ENCODE measurements at regions not wholly inside any gene's neighbourhood (a gene's known extent, or its start where the extent isn't known, plus 50 kb on each side); places are given as distances from the start of the nearest gene placed in this dataset.

DNA sequence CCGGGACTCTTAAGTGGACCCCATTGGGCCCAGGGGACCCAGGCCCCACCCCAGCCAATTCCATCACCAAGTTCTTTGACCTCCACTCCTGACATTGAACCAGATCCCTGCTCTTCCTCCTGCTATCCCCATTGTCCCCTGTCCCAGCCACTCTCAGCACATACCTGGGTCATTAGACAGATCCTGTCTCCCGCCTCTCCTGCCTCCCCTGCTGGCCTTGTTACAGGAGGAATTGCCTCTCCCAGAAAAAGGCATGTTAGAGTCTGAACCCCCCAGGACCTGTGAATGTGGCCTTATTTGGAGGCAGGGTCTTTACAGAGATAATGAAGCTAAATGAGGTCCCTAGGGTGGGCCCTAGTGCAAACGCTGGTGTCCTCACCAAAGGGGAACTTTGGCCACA, 301.9 kb downstream of the NPHP4 start:
- BruUV-seq (replicated peaks) = no TSS peak
- Histone ChIP-seq H3K79me2 (ENCODE audit: insufficient read depth, low read length) (no peaks in the 10 kb centered on the region), H3K4me2 (ENCODE audit: low read length) (no peak overlapping the region), H3K9me2 (ENCODE audit: insufficient read depth) (no peaks in the 10 kb centered on the region), H3K9me3 (ENCODE audit: control insufficient read depth in 1 of 2, insufficient read depth in 1 of 2, low read depth in 1 of 2, low read length in 2 of 2) (no peaks in the 10 kb centered on the region), H4K20me1 (ENCODE audit: insufficient read depth) (no peaks in the 10 kb centered on the region), H3K36me3 (ENCODE audit: control insufficient read depth in 1 of 2, insufficient read depth in 2 of 2, low read length in 2 of 2) (no peaks in the 10 kb centered on the region), H3K4me3 (replicated peaks in 1 of 2; ENCODE audit: low read depth in 1 of 2, low read length in 2 of 2) (no peak overlapping the region), H3K4me1 (ENCODE audit: control insufficient read depth in 1 of 2, insufficient read depth in 2 of 2, low read length in 2 of 2) (no peaks in the 10 kb centered on the region), H3K27ac (ENCODE audit: low read depth, low read length) (no peak overlapping the region), H3K27me3 (ENCODE audit: insufficient read depth, low read length) (peaks cover 14% of the 10 kb centered on the region; the same call in 1 of the 2 replicates), H3K9ac (ENCODE audit: low read length) (no peak overlapping the region), H2AFZ (ENCODE audit: low read depth, low read length, poor library complexity, severe bottlenecking) (no peak overlapping the region)
- POLR2A ChIA-PET = no interaction called here
- RAD21 ChIA-PET (ENCODE audit: low non-redundant PET in 1 of 2, low total read pairs in 2 of 2, uncharacterized antibody in 2 of 2, unreplicated experiment in 2 of 2) = no interaction called here
- no peak for TF ChIP-seq EZH2 (IDR thresholded peaks at IDR 0.05)
- TF ChIP-seq ZNF274 (IDR thresholded peaks at IDR 0.05; ENCODE audit: low read depth, low read length) = no peak
- TF ChIP-seq, protein P1, sequence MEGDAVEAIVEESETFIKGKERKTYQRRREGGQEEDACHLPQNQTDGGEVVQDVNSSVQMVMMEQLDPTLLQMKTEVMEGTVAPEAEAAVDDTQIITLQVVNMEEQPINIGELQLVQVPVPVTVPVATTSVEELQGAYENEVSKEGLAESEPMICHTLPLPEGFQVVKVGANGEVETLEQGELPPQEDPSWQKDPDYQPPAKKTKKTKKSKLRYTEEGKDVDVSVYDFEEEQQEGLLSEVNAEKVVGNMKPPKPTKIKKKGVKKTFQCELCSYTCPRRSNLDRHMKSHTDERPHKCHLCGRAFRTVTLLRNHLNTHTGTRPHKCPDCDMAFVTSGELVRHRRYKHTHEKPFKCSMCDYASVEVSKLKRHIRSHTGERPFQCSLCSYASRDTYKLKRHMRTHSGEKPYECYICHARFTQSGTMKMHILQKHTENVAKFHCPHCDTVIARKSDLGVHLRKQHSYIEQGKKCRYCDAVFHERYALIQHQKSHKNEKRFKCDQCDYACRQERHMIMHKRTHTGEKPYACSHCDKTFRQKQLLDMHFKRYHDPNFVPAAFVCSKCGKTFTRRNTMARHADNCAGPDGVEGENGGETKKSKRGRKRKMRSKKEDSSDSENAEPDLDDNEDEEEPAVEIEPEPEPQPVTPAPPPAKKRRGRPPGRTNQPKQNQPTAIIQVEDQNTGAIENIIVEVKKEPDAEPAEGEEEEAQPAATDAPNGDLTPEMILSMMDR (IDR thresholded peaks at IDR 0.05 in 2 of 3, conservative IDR thresholded peaks at IDR 0.05 in 1 of 3; ENCODE audit: borderline replicate concordance in 1 of 3, insufficient read depth in 1 of 3, low read depth in 2 of 3, low read length in 2 of 3) = no peak
- TF ChIP-seq, protein P2, sequence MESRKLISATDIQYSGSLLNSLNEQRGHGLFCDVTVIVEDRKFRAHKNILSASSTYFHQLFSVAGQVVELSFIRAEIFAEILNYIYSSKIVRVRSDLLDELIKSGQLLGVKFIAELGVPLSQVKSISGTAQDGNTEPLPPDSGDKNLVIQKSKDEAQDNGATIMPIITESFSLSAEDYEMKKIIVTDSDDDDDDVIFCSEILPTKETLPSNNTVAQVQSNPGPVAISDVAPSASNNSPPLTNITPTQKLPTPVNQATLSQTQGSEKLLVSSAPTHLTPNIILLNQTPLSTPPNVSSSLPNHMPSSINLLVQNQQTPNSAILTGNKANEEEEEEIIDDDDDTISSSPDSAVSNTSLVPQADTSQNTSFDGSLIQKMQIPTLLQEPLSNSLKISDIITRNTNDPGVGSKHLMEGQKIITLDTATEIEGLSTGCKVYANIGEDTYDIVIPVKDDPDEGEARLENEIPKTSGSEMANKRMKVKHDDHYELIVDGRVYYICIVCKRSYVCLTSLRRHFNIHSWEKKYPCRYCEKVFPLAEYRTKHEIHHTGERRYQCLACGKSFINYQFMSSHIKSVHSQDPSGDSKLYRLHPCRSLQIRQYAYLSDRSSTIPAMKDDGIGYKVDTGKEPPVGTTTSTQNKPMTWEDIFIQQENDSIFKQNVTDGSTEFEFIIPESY (IDR thresholded peaks at IDR 0.05; ENCODE audit: extremely low read depth, insufficient replicate concordance, low read length) = no peak
- TF ChIP-seq ZFX (IDR thresholded peaks at IDR 0.05) = no peak
- DNase-seq (ENCODE audit: low read depth, low spot score) (no peak), ATAC-seq (no peak)
- intact Hi-C loops (cut with micrococcal nuclease) = no loop called here
- CTCF ChIA-PET = no interaction called here

Data from HCT116 (cell line).